Thyroid gland (tissue), 4 donors: ENCODE measurements at regions not wholly inside any gene's neighbourhood (a gene's known extent, or its start where the extent isn't known, plus 50 kb on each side); places are given as distances from the start of the nearest gene placed in this dataset.

ENCODE experiments used
- CTCF ChIP-seq, 6 experiments: fragments of 200-600 bp in 3 of 6; fragments of 450-650 bp in 3 of 6; sonication (generic) in 3 of 6; IDR thresholded peaks; one replicate each; pipeline ENCODE4 v1.5.1; 2016 to 2019; ENCODE audit warnings: antibody characterized with exemption in 6 of 6, mild to moderate bottlenecking in 2 of 6, inconsistent platforms in 1 of 6, moderate library complexity in 1 of 6
- POLR2A ChIP-seq, 2 donors: fragments of 450-650 bp; IDR thresholded peaks; one replicate each; pipeline ENCODE4 v1.6.1; 2017; ENCODE audit warnings: antibody characterized with exemption in 2 of 2, mild to moderate bottlenecking in 2 of 2, moderate library complexity in 1 of 2

GRCh38 chr9:129392093-129392541, 214.1 kb upstream of the IER5L start:
- TF ChIP-seq POLR2A (IDR thresholded peaks at IDR 0.05) (no peak), CTCF (IDR thresholded peaks at IDR 0.05) (no peak)
